Neural crest cell (in vitro differentiated cells): ENCODE measurements at regions not wholly inside any gene's neighbourhood (a gene's known extent, or its start where the extent isn't known, plus 50 kb on each side); places are given as distances from the start of the nearest gene placed in this dataset.

Source experiments
- DNase-seq: peaks from one replicate; pipeline ENCODE4 v3.0.0; 2021; ENCODE audit warnings: low read depth, mixed read lengths, low spot score
- H3K27ac Mint-ChIP-seq: one replicate; pipeline ENCODE4 v1.8.0; 2021; ENCODE audit warnings: mild to moderate bottlenecking, mixed read lengths; ENCODE audit not compliant: unreplicated experiment
- H3K27me3 Mint-ChIP-seq: 2 replicates; pipeline ENCODE4 v1.8.0; 2021; ENCODE audit warnings: low read depth, mild to moderate bottlenecking, mixed read lengths
- H3K36me3 Mint-ChIP-seq: 2 replicates; pipeline ENCODE4 v1.8.0; 2021; ENCODE audit warnings: low read depth, mild to moderate bottlenecking, mixed read lengths
- H3K4me1 Mint-ChIP-seq: 2 replicates; pipeline ENCODE4 v1.8.0; 2021; ENCODE audit warnings: mixed read lengths
- H3K4me3 Mint-ChIP-seq: one replicate; pipeline ENCODE4 v1.8.0; 2021; ENCODE audit warnings: mild to moderate bottlenecking, mixed read lengths
- H3K9me3 Mint-ChIP-seq: 2 replicates; pipeline ENCODE4 v1.8.0; 2021; ENCODE audit warnings: mixed read lengths
- CTCF ChIP-seq: fragments of 200-600 bp; sonication (generic); conservative IDR thresholded peaks from 2 replicates; pipeline ENCODE4 v1.5.0; 2021; ENCODE audit warnings: antibody characterized with exemption, mild to moderate bottlenecking

- no peak for DNase-seq
- no peak for TF ChIP-seq CTCF
- peaks cover 2% of the 10 kb centered on the region for H3K9me3 Mint-ChIP-seq
- no peaks in the 10 kb centered on the region for H3K27me3 Mint-ChIP-seq
- H3K4me1 Mint-ChIP-seq, result no peaks in the 10 kb centered on the region
- no peak overlapping the region for H3K27ac Mint-ChIP-seq
- H3K36me3 Mint-ChIP-seq, result no peaks in the 10 kb centered on the region
- H3K4me3 Mint-ChIP-seq, result no peak overlapping the region
Measured at GRCh38 chr1:213925531-213926182, 62.1 kb upstream of the PROX1 start.

- TF ChIP-seq CTCF, result no peak
- Mint-ChIP-seq H3K36me3 (no peaks in the 10 kb centered on the region), H3K4me1 (no peaks in the 10 kb centered on the region), H3K27ac (no peak overlapping the region), H3K4me3 (no peak overlapping the region), H3K27me3 (no peaks in the 10 kb centered on the region), H3K9me3 (peaks cover 2% of the 10 kb centered on the region)
- no peak for DNase-seq
Measured at GRCh38 chr1:213927846-213928245, 59.9 kb upstream of the PROX1 start.

GRCh38 chr1:213929398-213929797, 58.4 kb upstream of the PROX1 start:
- Mint-ChIP-seq H3K9me3 (peaks cover 2% of the 10 kb centered on the region), H3K4me1 (no peaks in the 10 kb centered on the region), H3K36me3 (no peaks in the 10 kb centered on the region), H3K4me3 (no peak overlapping the region), H3K27ac (no peak overlapping the region), H3K27me3 (no peaks in the 10 kb centered on the region)
- no peak for DNase-seq
- TF ChIP-seq CTCF, result no peak

GRCh38 chr1:213931836-213932235, 55.9 kb upstream of the PROX1 start:
- no peak for DNase-seq
- no peak for TF ChIP-seq CTCF
- Mint-ChIP-seq H3K4me1 (no peaks in the 10 kb centered on the region), H3K27ac (no peak overlapping the region), H3K27me3 (no peaks in the 10 kb centered on the region), H3K4me3 (no peak overlapping the region), H3K9me3 (no peaks in the 10 kb centered on the region), H3K36me3 (no peaks in the 10 kb centered on the region)

GRCh38 chr1:213933336-213933735, 54.4 kb upstream of the PROX1 start:
- no peaks in the 10 kb centered on the region for H3K4me1 Mint-ChIP-seq
- H3K4me3 Mint-ChIP-seq, result no peak overlapping the region

More at GRCh38 chr1:213933336-213933735, 54.4 kb upstream of the PROX1 start:
- no peak for TF ChIP-seq CTCF
- H3K9me3 Mint-ChIP-seq, result no peaks in the 10 kb centered on the region
- H3K27ac Mint-ChIP-seq, result no peak overlapping the region
- H3K36me3 Mint-ChIP-seq, result no peaks in the 10 kb centered on the region
- no peak for DNase-seq
- no peaks in the 10 kb centered on the region for H3K27me3 Mint-ChIP-seq
